ENCODE measurements at regions not wholly inside any gene's neighbourhood (a gene's known extent, or its start where the extent isn't known, plus 50 kb on each side); places are given as distances from the start of the nearest gene placed in this dataset.

GRCh38 chr2:155309483-155309882, 611.0 kb downstream of the KCNJ3 start:
- Mint-ChIP-seq H3K27me3 (no peaks in the 10 kb centered on the region), H3K4me3 (no peak overlapping the region), H3K36me3 (no peaks in the 10 kb centered on the region), H3K9me3 (no peaks in the 10 kb centered on the region), H3K27ac (no peak overlapping the region), H3K4me1 (no peaks in the 10 kb centered on the region)

DNA sequence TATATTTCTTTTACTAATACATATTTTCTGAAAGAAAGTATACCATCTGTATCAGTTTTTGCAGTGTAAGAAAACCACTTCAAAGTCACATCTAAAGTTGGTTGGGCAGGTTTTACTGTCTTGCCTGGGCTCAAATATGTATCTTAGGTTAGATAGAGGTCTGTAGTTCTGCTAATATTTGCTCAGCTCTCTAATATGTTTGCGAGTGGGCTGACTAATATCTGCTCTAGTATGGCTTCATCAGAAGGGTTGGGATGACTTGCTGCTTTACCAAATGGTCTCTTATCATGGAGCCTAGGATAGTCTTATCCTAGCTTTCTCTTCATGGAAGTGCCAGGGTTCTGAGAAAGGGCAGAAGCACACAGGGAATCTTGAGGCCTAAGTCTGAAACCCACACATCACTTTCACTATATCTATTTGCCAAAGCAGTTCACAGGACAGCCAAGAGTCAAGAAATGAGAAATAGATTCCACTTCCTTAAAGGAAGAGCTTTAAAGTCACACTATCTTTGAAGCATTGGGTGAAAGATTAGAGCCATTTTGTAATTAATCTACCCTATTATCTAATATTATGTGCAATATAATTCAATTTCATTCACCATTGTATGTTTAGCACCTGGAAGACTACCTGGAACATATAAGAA, 610.0 kb downstream of the KCNJ3 start:
- Mint-ChIP-seq H3K4me3 (no peak overlapping the region), H3K9me3 (no peaks in the 10 kb centered on the region), H3K36me3 (no peaks in the 10 kb centered on the region), H3K27ac (no peak overlapping the region), H3K4me1 (no peaks in the 10 kb centered on the region), H3K27me3 (no peaks in the 10 kb centered on the region)

- Mint-ChIP-seq H3K27me3 (no peaks in the 10 kb centered on the region), H3K27ac (no peak overlapping the region), H3K4me1 (no peaks in the 10 kb centered on the region), H3K9me3 (no peaks in the 10 kb centered on the region), H3K36me3 (no peaks in the 10 kb centered on the region), H3K4me3 (no peak overlapping the region)
These were observed 602.7 kb downstream of the KCNJ3 start for GRCh38 chr2:155301221-155301620.

DNA sequence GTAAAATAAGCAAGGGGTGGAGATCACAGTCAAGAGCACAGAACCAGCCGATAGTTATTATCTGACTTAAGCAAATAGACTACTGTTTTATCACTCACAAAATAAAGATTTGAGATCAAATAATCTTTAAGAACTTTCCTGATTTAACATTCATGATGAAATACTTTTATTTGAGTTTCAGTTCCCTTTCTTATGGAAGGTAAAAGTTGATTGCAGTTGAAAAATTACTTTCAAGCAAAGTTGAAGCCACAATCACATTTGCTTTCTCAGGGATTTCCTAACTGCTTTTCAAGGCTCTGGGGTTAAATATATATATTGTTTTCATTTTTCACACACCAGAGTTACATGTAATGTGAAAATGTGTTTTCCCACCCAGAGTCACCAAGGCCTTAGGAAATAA, 599.5 kb downstream of the KCNJ3 start:
- Mint-ChIP-seq H3K27me3 (no peaks in the 10 kb centered on the region), H3K4me1 (no peaks in the 10 kb centered on the region), H3K9me3 (no peaks in the 10 kb centered on the region), H3K4me3 (no peak overlapping the region), H3K36me3 (no peaks in the 10 kb centered on the region), H3K27ac (no peak overlapping the region)

DNA sequence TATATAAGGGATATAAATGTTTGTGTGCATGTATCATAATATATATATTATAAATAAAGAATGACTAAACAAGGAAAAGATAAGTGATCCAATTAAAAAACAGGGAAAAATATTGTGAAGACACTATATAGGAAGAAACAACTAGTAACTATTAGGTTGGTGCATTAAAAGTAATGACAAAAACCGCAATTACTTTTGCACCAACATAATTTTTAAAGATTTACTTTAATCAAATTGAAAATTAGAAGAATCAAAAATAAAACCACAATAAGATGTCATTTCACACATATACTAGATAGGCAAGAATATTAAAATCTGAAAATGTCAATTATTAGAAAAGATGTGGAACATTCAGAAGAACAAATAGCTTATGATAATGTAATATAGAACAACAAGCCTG, 595.9 kb downstream of the KCNJ3 start:
- peaks cover 0 to 2% (median 0%) of the 10 kb centered on the region in 3 donors for H3K9me3 Mint-ChIP-seq
- H3K27ac Mint-ChIP-seq = no peak overlapping the region
- H3K4me3 Mint-ChIP-seq = no peak overlapping the region
- H3K36me3 Mint-ChIP-seq = no peaks in the 10 kb centered on the region
- no peaks in the 10 kb centered on the region for H3K27me3 Mint-ChIP-seq
- no peaks in the 10 kb centered on the region for H3K4me1 Mint-ChIP-seq

- H3K36me3 Mint-ChIP-seq = no peaks in the 10 kb centered on the region
- no peak overlapping the region for H3K4me3 Mint-ChIP-seq
- H3K27me3 Mint-ChIP-seq = peaks cover 1% of the 10 kb centered on the region
- no peaks in the 10 kb centered on the region for H3K4me1 Mint-ChIP-seq
- H3K27ac Mint-ChIP-seq = no peak overlapping the region
- H3K9me3 Mint-ChIP-seq = peaks cover 0 to 4% (median 0%) of the 10 kb centered on the region in 3 donors
These were observed 583.4 kb downstream of the KCNJ3 start for GRCh38 chr2:155281907-155282306.

GRCh38 chr2:155273323-155273722, 574.8 kb downstream of the KCNJ3 start:
- no peak overlapping the region for H3K27ac Mint-ChIP-seq
- H3K27me3 Mint-ChIP-seq = no peaks in the 10 kb centered on the region
- no peaks in the 10 kb centered on the region for H3K4me1 Mint-ChIP-seq
- H3K9me3 Mint-ChIP-seq = peaks cover 0 to 4% (median 2%) of the 10 kb centered on the region in 3 donors
- H3K36me3 Mint-ChIP-seq = no peaks in the 10 kb centered on the region
- H3K4me3 Mint-ChIP-seq = no peak overlapping the region

DNA sequence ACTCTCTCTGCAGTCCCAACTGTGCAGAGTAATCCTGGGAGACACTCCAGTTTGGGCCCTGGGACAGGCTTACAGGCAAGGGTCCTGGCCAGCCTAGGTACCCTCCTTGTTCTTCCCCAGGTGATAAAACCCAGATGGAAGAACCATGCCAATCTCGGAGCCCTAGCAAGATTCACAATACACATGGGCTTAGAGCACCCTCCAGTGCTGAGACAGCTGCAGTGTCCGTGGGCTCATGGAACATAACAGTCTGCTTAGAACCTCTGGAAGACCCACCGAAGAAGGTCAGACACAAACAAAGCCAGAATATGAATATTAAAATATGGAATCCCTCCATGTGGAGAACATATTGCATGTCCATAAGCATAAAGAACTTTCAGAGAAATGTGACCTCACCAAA, 568.1 kb downstream of the KCNJ3 start:
- Mint-ChIP-seq H3K4me3 (no peak overlapping the region), H3K4me1 (peaks cover 0 to 1% (median 0%) of the 10 kb centered on the region in 3 donors), H3K9me3 (peaks cover 0 to 1% (median under 1%) of the 10 kb centered on the region in 3 donors), H3K27ac (no peak overlapping the region), H3K27me3 (no peaks in the 10 kb centered on the region), H3K36me3 (no peaks in the 10 kb centered on the region)

- Mint-ChIP-seq H3K27me3 (no peaks in the 10 kb centered on the region), H3K36me3 (no peaks in the 10 kb centered on the region), H3K4me1 (peaks cover 0 to 1% (median 0%) of the 10 kb centered on the region in 3 donors), H3K9me3 (peaks cover 0 to 1% (median 0%) of the 10 kb centered on the region in 3 donors), H3K4me3 (no peak overlapping the region), H3K27ac (no peak overlapping the region)
These were observed 567.6 kb downstream of the KCNJ3 start for GRCh38 chr2:155266109-155266508.

DNA sequence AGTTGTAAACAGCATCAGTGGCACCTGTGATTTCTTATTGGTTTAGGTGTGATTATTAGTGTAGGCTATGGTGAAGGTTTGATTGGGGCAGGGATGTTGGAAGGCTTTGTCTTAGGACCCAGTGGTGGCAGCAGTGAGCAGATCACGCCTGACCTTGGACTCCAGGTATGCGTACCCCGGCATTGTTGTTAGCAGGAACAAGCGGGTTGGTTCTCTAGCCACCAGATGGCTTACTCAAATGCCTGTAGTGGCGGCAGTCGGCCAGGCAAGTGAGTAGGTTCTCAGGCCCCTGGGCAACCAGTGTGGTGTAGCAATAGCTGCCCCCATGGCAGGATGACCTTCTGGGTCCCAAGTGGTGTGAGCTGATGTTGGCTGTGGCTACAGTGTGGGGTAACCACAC, 558.3 kb downstream of the KCNJ3 start:
- H3K27ac Mint-ChIP-seq = no peak overlapping the region
- no peak overlapping the region for H3K4me3 Mint-ChIP-seq
- no peaks in the 10 kb centered on the region for H3K27me3 Mint-ChIP-seq
- H3K4me1 Mint-ChIP-seq = no peaks in the 10 kb centered on the region
- peaks cover 0 to 7% (median 2%) of the 10 kb centered on the region in 3 donors for H3K9me3 Mint-ChIP-seq
- H3K36me3 Mint-ChIP-seq = no peaks in the 10 kb centered on the region

- H3K27me3 Mint-ChIP-seq = no peaks in the 10 kb centered on the region
- H3K36me3 Mint-ChIP-seq = no peaks in the 10 kb centered on the region
- no peaks in the 10 kb centered on the region for H3K4me1 Mint-ChIP-seq
- no peak overlapping the region for H3K27ac Mint-ChIP-seq
- no peak overlapping the region for H3K4me3 Mint-ChIP-seq
- H3K9me3 Mint-ChIP-seq = peaks cover 0 to 3% (median 0%) of the 10 kb centered on the region in 3 donors
These were observed 552.3 kb downstream of the KCNJ3 start for GRCh38 chr2:155250800-155251199.

GRCh38 chr2:155240176-155240575, 541.7 kb downstream of the KCNJ3 start:
- Mint-ChIP-seq H3K4me3 (no peak overlapping the region), H3K9me3 (peaks cover 0 to 2% (median 0%) of the 10 kb centered on the region in 3 donors), H3K27me3 (no peaks in the 10 kb centered on the region), H3K27ac (no peak overlapping the region), H3K36me3 (no peaks in the 10 kb centered on the region), H3K4me1 (no peaks in the 10 kb centered on the region)

DNA sequence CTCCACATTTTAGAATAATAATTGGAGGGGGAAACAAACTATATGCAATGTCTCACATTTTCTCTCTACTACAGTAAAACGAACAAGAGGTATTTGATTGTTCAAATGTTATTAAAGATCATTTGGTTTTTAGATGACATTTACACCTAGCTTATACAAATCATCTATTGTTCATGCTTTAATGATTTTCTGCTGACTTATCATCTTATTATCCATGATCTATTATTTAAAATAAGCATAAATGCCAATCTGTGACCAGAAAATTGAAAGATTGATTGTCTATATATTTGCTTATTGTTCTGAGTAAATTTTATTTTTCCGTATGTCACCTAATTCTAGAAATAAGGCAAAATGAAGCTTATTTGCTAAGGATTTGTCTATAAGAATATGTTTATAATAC, 537.2 kb downstream of the KCNJ3 start:
- H3K36me3 Mint-ChIP-seq = no peaks in the 10 kb centered on the region
- H3K4me3 Mint-ChIP-seq = no peak overlapping the region
- no peaks in the 10 kb centered on the region for H3K4me1 Mint-ChIP-seq
- no peaks in the 10 kb centered on the region for H3K27me3 Mint-ChIP-seq
- peaks cover 0 to 2% (median 0%) of the 10 kb centered on the region in 3 donors for H3K9me3 Mint-ChIP-seq
- no peak overlapping the region for H3K27ac Mint-ChIP-seq

- Mint-ChIP-seq H3K27me3 (no peaks in the 10 kb centered on the region), H3K9me3 (peaks cover 1 to 4% (median 2%) of the 10 kb centered on the region in 3 donors), H3K36me3 (no peaks in the 10 kb centered on the region), H3K4me1 (no peaks in the 10 kb centered on the region), H3K4me3 (no peak overlapping the region), H3K27ac (no peak overlapping the region)
These were observed 525.4 kb downstream of the KCNJ3 start for GRCh38 chr2:155223781-155224406.

DNA sequence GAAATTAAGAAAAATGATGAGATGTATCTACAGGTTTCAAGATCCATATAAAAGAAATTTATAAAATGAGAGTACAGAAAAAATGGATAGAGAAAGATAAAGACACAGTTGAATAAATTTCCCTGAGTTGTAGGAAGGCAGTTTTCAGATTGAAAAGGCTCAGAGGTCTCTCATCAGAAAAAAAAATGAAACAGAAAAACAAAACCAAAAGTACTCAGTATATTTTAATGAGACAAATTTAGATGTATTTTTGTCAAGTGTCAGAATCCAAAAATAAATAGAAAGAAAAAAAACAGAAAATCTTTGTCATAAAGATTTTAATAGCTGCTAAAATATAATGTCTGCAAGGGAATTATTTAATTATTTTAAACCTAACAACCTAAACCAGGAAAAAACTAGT, 520.5 kb downstream of the KCNJ3 start:
- no peaks in the 10 kb centered on the region for H3K27me3 Mint-ChIP-seq

GRCh38 chr2:155218292-155218924, 519.9 kb downstream of the KCNJ3 start:
- Mint-ChIP-seq H3K27ac (no peak overlapping the region), H3K36me3 (no peaks in the 10 kb centered on the region), H3K27me3 (no peaks in the 10 kb centered on the region), H3K4me3 (no peak overlapping the region), H3K9me3 (peaks cover 0 to 1% (median 0%) of the 10 kb centered on the region in 3 donors), H3K4me1 (no peaks in the 10 kb centered on the region)

More for the DNA sequence above, 520.5 kb downstream of the KCNJ3 start:
- Mint-ChIP-seq H3K9me3 (peaks cover 0 to 1% (median 0%) of the 10 kb centered on the region in 3 donors), H3K4me1 (no peaks in the 10 kb centered on the region), H3K27ac (no peak overlapping the region), H3K4me3 (no peak overlapping the region), H3K36me3 (no peaks in the 10 kb centered on the region)
